OCI-LY1 (cell line): ENCODE measurements at regions not wholly inside any gene's neighbourhood (a gene's known extent, or its start where the extent isn't known, plus 50 kb on each side); places are given as distances from the start of the nearest gene placed in this dataset.

Experiments
- H2AFZ ChIP-seq: fragments of 200-600 bp; sonication (generic), shearing (Covaris generic); 2 replicates; pipeline ENCODE4 v1.6.0; 2014; ENCODE audit warnings: antibody characterized with exemption, mild to moderate bottlenecking, low read length
- H3F3A ChIP-seq: fragments of 200-600 bp; sonication (generic), shearing (Covaris generic); 2 replicates; pipeline ENCODE4 v1.6.0; 2014; ENCODE audit warnings: mild to moderate bottlenecking, antibody characterized with exemption, low read length, moderate library complexity; ENCODE audit not compliant: insufficient read depth
- H3K27ac ChIP-seq: fragments of 200-600 bp; sonication (generic); 2 replicates; pipeline ENCODE4 v1.5.1; 2014; ENCODE audit warnings: low read length, mixed run types, mild to moderate bottlenecking, low read depth; ENCODE audit not compliant: poor library complexity, severe bottlenecking
- H3K27me3 ChIP-seq: fragments of 200-600 bp; sonication (generic); 2 replicates; pipeline ENCODE4 v1.6.0; 2014; ENCODE audit warnings: antibody characterized with exemption, mild to moderate bottlenecking, low read length, moderate library complexity; ENCODE audit not compliant: insufficient read depth
- H3K36me3 ChIP-seq: fragments of 200-600 bp; sonication (generic); 2 replicates; pipeline ENCODE4 v1.6.1; 2014; ENCODE audit warnings: mild to moderate bottlenecking, antibody characterized with exemption, low read length, moderate library complexity, mixed read lengths; ENCODE audit not compliant: insufficient read depth
- H3K4me1 ChIP-seq: fragments of 200-600 bp; sonication (generic); 2 replicates; pipeline ENCODE4 v1.5.1; 2014; ENCODE audit warnings: mild to moderate bottlenecking, low read length, moderate library complexity; ENCODE audit not compliant: insufficient read depth, severe bottlenecking
- H3K4me2 ChIP-seq: fragments of 200-600 bp; sonication (generic), shearing (Covaris generic); 2 replicates; pipeline ENCODE4 v1.6.1; 2014; ENCODE audit warnings: low read length
- H3K4me3 ChIP-seq: fragments of 200-600 bp; sonication (generic); 2 replicates; pipeline ENCODE4 v1.5.1; 2014; ENCODE audit warnings: low read length, low read depth, mild to moderate bottlenecking, mixed read lengths; ENCODE audit not compliant: poor library complexity, severe bottlenecking
- H3K79me2 ChIP-seq: fragments of 200-600 bp; shearing (Covaris generic); 2 replicates; pipeline ENCODE4 v1.6.1; 2016; ENCODE audit warnings: mixed run types, low read length, mixed read lengths; ENCODE audit not compliant: insufficient read depth
- H3K9ac ChIP-seq: fragments of 200-600 bp; sonication (generic), shearing (Covaris generic); 2 replicates; pipeline ENCODE4 v1.6.1; 2014; ENCODE audit warnings: mild to moderate bottlenecking, low read length, mixed read lengths
- H3K9me2 ChIP-seq: fragments of 200-600 bp; sonication (generic), shearing (Covaris generic); 2 replicates; pipeline ENCODE4 v1.6.1; 2014; ENCODE audit warnings: low read depth, mild to moderate bottlenecking, low read length, mixed read lengths
- H3K9me3 ChIP-seq: fragments of 200-600 bp; shearing (Covaris generic); 2 replicates; pipeline ENCODE4 v1.6.1; 2014; ENCODE audit warnings: low read length, mixed read lengths
- H4K20me1 ChIP-seq: fragments of 200-600 bp; sonication (generic), shearing (Covaris generic); 2 replicates; pipeline ENCODE4 v1.6.0; 2016; ENCODE audit warnings: mild to moderate bottlenecking, low read length; ENCODE audit not compliant: insufficient read depth
- EZH2 ChIP-seq: fragments of 200-600 bp; sonication (generic), shearing (Covaris generic); IDR thresholded peaks from 2 replicates; pipeline ENCODE4 v1.8.0; 2017; ENCODE audit warnings: borderline replicate concordance, mixed run types, mild to moderate bottlenecking, antibody characterized with exemption, low read length, moderate library complexity, mixed read lengths
- TF ChIP-seq, protein P1 (sequence below): fragments of 200-600 bp; sonication (generic), shearing (Covaris generic); IDR thresholded peaks from 2 replicates; pipeline ENCODE4 v1.5.1; 2017; ENCODE audit warnings: mild to moderate bottlenecking, antibody characterized with exemption, low read length, moderate library complexity, mixed read lengths

DNA sequence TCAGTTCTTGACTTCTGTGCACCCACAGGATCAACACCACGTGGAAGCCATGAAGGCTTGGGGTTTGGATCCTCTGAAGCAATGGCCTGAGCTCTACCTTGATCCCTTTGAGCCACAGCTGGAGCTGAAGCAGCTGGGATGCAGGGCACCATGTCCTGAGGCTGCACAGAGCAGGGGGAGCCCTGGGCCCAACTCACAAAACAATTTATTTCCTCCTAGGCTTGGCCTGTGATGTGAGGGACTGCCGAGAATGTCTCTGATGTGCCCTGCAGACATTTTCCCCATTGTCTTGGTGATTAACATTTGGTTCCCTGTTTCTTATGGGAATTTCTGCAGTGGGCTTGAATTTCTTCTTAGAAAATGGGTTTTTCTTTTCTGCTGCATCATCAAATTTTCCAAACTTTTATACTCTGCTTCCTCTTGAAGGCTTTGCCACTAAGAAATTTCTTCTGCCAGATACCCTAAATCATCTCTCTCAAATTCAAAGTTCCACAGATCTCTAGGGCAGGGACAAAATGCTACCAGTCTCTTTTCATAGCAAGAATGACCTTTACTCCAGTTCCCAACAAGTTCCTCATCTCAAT lies 288.2 kb downstream of the CCDC59 start:
- no peaks in the 10 kb centered on the region for H3K36me3 ChIP-seq
- no peak for TF ChIP-seq EZH2
- TF ChIP-seq, protein P1, sequence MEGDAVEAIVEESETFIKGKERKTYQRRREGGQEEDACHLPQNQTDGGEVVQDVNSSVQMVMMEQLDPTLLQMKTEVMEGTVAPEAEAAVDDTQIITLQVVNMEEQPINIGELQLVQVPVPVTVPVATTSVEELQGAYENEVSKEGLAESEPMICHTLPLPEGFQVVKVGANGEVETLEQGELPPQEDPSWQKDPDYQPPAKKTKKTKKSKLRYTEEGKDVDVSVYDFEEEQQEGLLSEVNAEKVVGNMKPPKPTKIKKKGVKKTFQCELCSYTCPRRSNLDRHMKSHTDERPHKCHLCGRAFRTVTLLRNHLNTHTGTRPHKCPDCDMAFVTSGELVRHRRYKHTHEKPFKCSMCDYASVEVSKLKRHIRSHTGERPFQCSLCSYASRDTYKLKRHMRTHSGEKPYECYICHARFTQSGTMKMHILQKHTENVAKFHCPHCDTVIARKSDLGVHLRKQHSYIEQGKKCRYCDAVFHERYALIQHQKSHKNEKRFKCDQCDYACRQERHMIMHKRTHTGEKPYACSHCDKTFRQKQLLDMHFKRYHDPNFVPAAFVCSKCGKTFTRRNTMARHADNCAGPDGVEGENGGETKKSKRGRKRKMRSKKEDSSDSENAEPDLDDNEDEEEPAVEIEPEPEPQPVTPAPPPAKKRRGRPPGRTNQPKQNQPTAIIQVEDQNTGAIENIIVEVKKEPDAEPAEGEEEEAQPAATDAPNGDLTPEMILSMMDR, result no peak

DNA sequence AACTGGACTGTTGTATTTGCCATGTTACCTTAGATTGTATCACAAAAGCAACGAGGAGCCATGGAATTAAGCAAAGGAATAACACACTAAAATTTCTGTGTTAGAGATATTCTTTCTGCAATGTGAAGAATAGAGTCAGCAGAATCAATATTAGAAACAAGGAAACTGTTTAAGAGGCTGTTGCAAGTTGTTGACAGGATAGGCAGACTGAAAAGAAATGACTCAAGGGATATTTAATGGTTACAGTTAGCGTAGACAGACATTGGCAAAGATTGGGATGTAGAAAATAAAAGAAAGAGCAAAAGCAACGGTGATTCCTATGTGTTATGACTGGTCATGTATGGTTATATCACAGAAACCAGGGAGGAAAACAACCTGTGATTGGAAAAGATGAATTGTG lies 299.0 kb upstream of the PPFIA2 start:
- no peaks in the 10 kb centered on the region for H3F3A ChIP-seq
- H3K4me2 ChIP-seq, result no peak overlapping the region
- TF ChIP-seq, protein P1, result no peak
- TF ChIP-seq EZH2, result no peak
- H3K27me3 ChIP-seq, result no peaks in the 10 kb centered on the region
- no peak overlapping the region for H2AFZ ChIP-seq
- H3K79me2 ChIP-seq, result no peaks in the 10 kb centered on the region
- H3K9me3 ChIP-seq, result no peaks in the 10 kb centered on the region
- no peaks in the 10 kb centered on the region for H3K36me3 ChIP-seq
- H3K9me2 ChIP-seq, result no peaks in the 10 kb centered on the region
- H3K4me3 ChIP-seq, result no peak overlapping the region
- H3K27ac ChIP-seq, result no peak overlapping the region
- H3K4me1 ChIP-seq, result no peaks in the 10 kb centered on the region
- H3K9ac ChIP-seq, result no peak overlapping the region
- H4K20me1 ChIP-seq, result no peaks in the 10 kb centered on the region

More for the DNA sequence above, 288.2 kb downstream of the CCDC59 start:
- Histone ChIP-seq H3K79me2 (no peaks in the 10 kb centered on the region), H2AFZ (no peak overlapping the region), H3K4me1 (no peaks in the 10 kb centered on the region), H3F3A (no peaks in the 10 kb centered on the region), H3K9me3 (no peaks in the 10 kb centered on the region), H4K20me1 (no peaks in the 10 kb centered on the region), H3K9ac (no peak overlapping the region), H3K27ac (no peak overlapping the region), H3K4me2 (no peak overlapping the region), H3K27me3 (no peaks in the 10 kb centered on the region), H3K9me2 (no peaks in the 10 kb centered on the region), H3K4me3 (no peak overlapping the region)

DNA sequence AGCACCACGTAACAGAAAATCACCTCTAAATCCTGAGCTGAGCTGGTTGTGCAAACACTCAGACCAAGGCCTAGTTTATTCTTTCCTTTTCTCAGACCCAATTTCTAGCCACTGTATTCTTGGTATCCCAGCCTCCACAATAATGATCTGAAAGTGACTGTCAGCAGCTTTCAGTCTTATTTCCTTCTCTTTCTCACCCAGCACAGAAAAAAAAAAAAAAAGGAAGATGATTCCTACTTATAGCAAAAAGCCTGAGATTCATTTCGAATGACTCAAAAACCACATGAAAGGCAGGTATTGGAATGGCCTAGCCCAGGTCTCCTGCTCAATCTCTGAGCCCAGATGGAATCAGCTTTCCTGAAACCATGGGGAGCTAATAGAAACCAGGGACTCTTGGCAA lies 298.6 kb upstream of the PPFIA2 start:
- TF ChIP-seq, protein P1, result no peak
- TF ChIP-seq EZH2, result no peak

More for the DNA sequence above, 298.6 kb upstream of the PPFIA2 start:
- Histone ChIP-seq H3K4me1 (no peaks in the 10 kb centered on the region), H3K9ac (no peak overlapping the region), H3K4me2 (no peak overlapping the region), H3K27ac (no peak overlapping the region), H3K9me3 (no peaks in the 10 kb centered on the region), H3K27me3 (no peaks in the 10 kb centered on the region), H4K20me1 (no peaks in the 10 kb centered on the region), H3K9me2 (no peaks in the 10 kb centered on the region), H3K79me2 (no peaks in the 10 kb centered on the region), H3K4me3 (no peak overlapping the region), H3K36me3 (no peaks in the 10 kb centered on the region), H3F3A (no peaks in the 10 kb centered on the region), H2AFZ (no peak overlapping the region)
